Activated B cell treated with CpG ODN at 0.5 μM for 24 hours (primary cell): ENCODE measurements at regions not wholly inside any gene's neighbourhood (a gene's known extent, or its start where the extent isn't known, plus 50 kb on each side); places are given as distances from the start of the nearest gene placed in this dataset.

Experiments
- ATAC-seq: fragments of 200-7000 bp; cut with Tn5 transposase; one replicate; pipeline ENCODE4 v1.10.0; 2021; ENCODE audit warnings: low read depth, mild to moderate bottlenecking, moderate library complexity
- CTCF ChIA-PET: fragments of 350-600 bp; sonication (Branson Sonifier 250); formaldehyde crosslinking; loops from one replicate; lab custom pipeline; 2021; ENCODE audit warnings: antibody characterized with exemption; lab: Charles Lee
- POLR2A ChIA-PET: fragments of 350-600 bp; sonication (Branson Sonifier 250); formaldehyde crosslinking; loops from one replicate; lab custom pipeline; 2021; ENCODE audit warnings: antibody characterized with exemption; lab: Charles Lee
- DNase-seq: peaks from one replicate; pipeline ENCODE4 v3.0.0; 2022
- H3K27ac Mint-ChIP-seq: one replicate; pipeline ENCODE4 v1.8.0; 2020; ENCODE audit warnings: mixed read lengths
- H3K27me3 Mint-ChIP-seq: one replicate; pipeline ENCODE4 v1.8.0; 2021; ENCODE audit warnings: mixed read lengths
- H3K36me3 Mint-ChIP-seq: one replicate; pipeline ENCODE4 v1.8.0; 2021; ENCODE audit warnings: low read depth, mixed read lengths
- H3K4me1 Mint-ChIP-seq: one replicate; pipeline ENCODE4 v1.8.0; 2021; ENCODE audit warnings: mixed read lengths
- H3K4me3 Mint-ChIP-seq: one replicate; pipeline ENCODE4 v1.8.0; 2020; ENCODE audit warnings: mild to moderate bottlenecking, mixed read lengths
- H3K9me3 Mint-ChIP-seq: one replicate; pipeline ENCODE4 v1.8.0; 2020; ENCODE audit warnings: mixed read lengths
- CTCF ChIP-seq: fragments of 200-600 bp; IDR thresholded peaks from one replicate; pipeline ENCODE4 v1.8.0; 2022; ENCODE audit warnings: antibody characterized with exemption, mild to moderate bottlenecking
- intact Hi-C: fragments of 100-400 bp; cut with micrococcal nuclease; formaldehyde crosslinking; loops from one replicate; pipeline ENCODE4 v1.15.1; 2024

- no peak for DNase-seq
- Mint-ChIP-seq H3K4me1 (no peaks in the 10 kb centered on the region), H3K9me3 (no peaks in the 10 kb centered on the region), H3K27me3 (peaks cover 9% of the 10 kb centered on the region), H3K27ac (no peak overlapping the region), H3K4me3 (no peak overlapping the region), H3K36me3 (no peaks in the 10 kb centered on the region)
- intact Hi-C loops, result no loop called here
- ChIA-PET POLR2A (no interaction called here), CTCF (no interaction called here)
- no peak for TF ChIP-seq CTCF
- no peak for ATAC-seq
Measured at GRCh38 chr13:74466864-74467263, 332.7 kb upstream of the KLF12 start.

- no peak for TF ChIP-seq CTCF
- ATAC-seq, result no peak
- Mint-ChIP-seq H3K4me1 (no peaks in the 10 kb centered on the region), H3K4me3 (no peak overlapping the region), H3K36me3 (no peaks in the 10 kb centered on the region), H3K9me3 (no peaks in the 10 kb centered on the region), H3K27me3 (peaks cover 9% of the 10 kb centered on the region), H3K27ac (no peak overlapping the region)
- intact Hi-C loops, result no loop called here
- ChIA-PET POLR2A (no interaction called here), CTCF (no interaction called here)
- no peak for DNase-seq
Measured at GRCh38 chr13:74466020-74466419, 331.8 kb upstream of the KLF12 start.

GRCh38 chr13:74465271-74465670, 331.1 kb upstream of the KLF12 start:
- ATAC-seq, result no peak
- ChIA-PET CTCF (interaction anchor here (0.5 kb wide), 1 partner anchor 629 kb away, joined by 4 read pairs; no protein-coding TSS in a partner anchor), POLR2A (no interaction called here)
- H3K4me3 Mint-ChIP-seq, result no peak overlapping the region
- H3K27ac Mint-ChIP-seq, result no peak overlapping the region
- no peaks in the 10 kb centered on the region for H3K4me1 Mint-ChIP-seq
- peaks cover 10% of the 10 kb centered on the region for H3K27me3 Mint-ChIP-seq
- H3K9me3 Mint-ChIP-seq, result no peaks in the 10 kb centered on the region
- TF ChIP-seq CTCF, result no peak
- no peak for DNase-seq
- no peaks in the 10 kb centered on the region for H3K36me3 Mint-ChIP-seq
- intact Hi-C loops, result no loop called here

GRCh38 chr13:74464670-74465069, 330.5 kb upstream of the KLF12 start:
- H3K27me3 Mint-ChIP-seq, result peaks cover 10% of the 10 kb centered on the region
- DNase-seq, result no peak
- H3K4me3 Mint-ChIP-seq, result no peak overlapping the region
- H3K4me1 Mint-ChIP-seq, result no peaks in the 10 kb centered on the region
- H3K9me3 Mint-ChIP-seq, result no peaks in the 10 kb centered on the region
- intact Hi-C loops, result no loop called here
- POLR2A ChIA-PET, result no interaction called here
- no peak for TF ChIP-seq CTCF
- ATAC-seq, result no peak
- CTCF ChIA-PET, result no interaction called here
- no peaks in the 10 kb centered on the region for H3K36me3 Mint-ChIP-seq
- H3K27ac Mint-ChIP-seq, result no peak overlapping the region

- DNase-seq (no peak), ATAC-seq (no peak)
- Mint-ChIP-seq H3K9me3 (no peaks in the 10 kb centered on the region), H3K4me3 (no peak overlapping the region), H3K4me1 (no peaks in the 10 kb centered on the region), H3K36me3 (no peaks in the 10 kb centered on the region), H3K27ac (no peak overlapping the region), H3K27me3 (peaks cover 4% of the 10 kb centered on the region)
- intact Hi-C loops, result no loop called here
- ChIA-PET POLR2A (no interaction called here), CTCF (no interaction called here)
- no peak for TF ChIP-seq CTCF
Measured at GRCh38 chr13:74461011-74461410, 326.8 kb upstream of the KLF12 start.
